Amniotic epithelial cell (primary cell): ENCODE measurements at regions not wholly inside any gene's neighbourhood (a gene's known extent, or its start where the extent isn't known, plus 50 kb on each side); places are given as distances from the start of the nearest gene placed in this dataset.
"Not testable (repeated sequence)": the region's sequence is repeated elsewhere in the genome, so short reads cannot be mapped to it uniquely, and the experiment has no call there.

ENCODE experiments used
- DNase-seq: peaks from one replicate; pipeline ENCODE4 v3.0.0-alpha.2; 2010; ENCODE audit warnings: low read depth

GRCh38 chr10:47622719-47623118 lies 99.3 kb upstream of the AGAP9 start:
- not testable (repeated sequence) for DNase-seq

- peak; percentile 16 for DNase-seq
Observed at GRCh38 chr10:47619300-47620012, 96.0 kb upstream of the AGAP9 start.

GRCh38 chr10:47609311-47609710 lies 85.9 kb upstream of the AGAP9 start:
- not testable (repeated sequence) for DNase-seq

- not testable (repeated sequence) for DNase-seq
Observed at GRCh38 chr10:47605791-47606773, 82.6 kb upstream of the AGAP9 start.

GRCh38 chr10:47600604-47601003 lies 77.2 kb upstream of the AGAP9 start:
- DNase-seq: not testable (repeated sequence)

GRCh38 chr10:47600127-47600526 lies 76.7 kb upstream of the AGAP9 start:
- DNase-seq: not testable (repeated sequence)

- DNase-seq: not testable (repeated sequence)
Observed at GRCh38 chr10:47599657-47600056, 76.2 kb upstream of the AGAP9 start.

GRCh38 chr10:47593805-47594204 lies 70.4 kb upstream of the AGAP9 start:
- DNase-seq: not testable (repeated sequence)

GRCh38 chr10:47593129-47593528 lies 69.7 kb upstream of the AGAP9 start:
- not testable (repeated sequence) for DNase-seq

GRCh38 chr10:47590956-47591355 lies 67.5 kb upstream of the AGAP9 start:
- DNase-seq: not testable (repeated sequence)

GRCh38 chr10:47590534-47590933 lies 67.1 kb upstream of the AGAP9 start:
- not testable (repeated sequence) for DNase-seq

GRCh38 chr10:47582051-47582450 lies 58.6 kb upstream of the AGAP9 start:
- DNase-seq: not testable (repeated sequence)

GRCh38 chr10:47580063-47580462 lies 56.6 kb upstream of the AGAP9 start:
- not testable (repeated sequence) for DNase-seq

GRCh38 chr10:47578547-47578946 lies 55.1 kb upstream of the AGAP9 start:
- not testable (repeated sequence) for DNase-seq
